GM20000 (cell line): ENCODE measurements at regions not wholly inside any gene's neighbourhood (a gene's known extent, or its start where the extent isn't known, plus 50 kb on each side); places are given as distances from the start of the nearest gene placed in this dataset.

Source experiments
- DNase-seq: peaks from one replicate; pipeline ENCODE4 v3.0.0; 2012; ENCODE audit warnings: low spot score
- TF ChIP-seq, protein P1 (sequence below): IDR thresholded peaks from 2 replicates; pipeline ENCODE4 v1.5.1; 2012; ENCODE audit warnings: mild to moderate bottlenecking, control low read depth; ENCODE audit errors: extremely low read depth, missing control alignments

DNA sequence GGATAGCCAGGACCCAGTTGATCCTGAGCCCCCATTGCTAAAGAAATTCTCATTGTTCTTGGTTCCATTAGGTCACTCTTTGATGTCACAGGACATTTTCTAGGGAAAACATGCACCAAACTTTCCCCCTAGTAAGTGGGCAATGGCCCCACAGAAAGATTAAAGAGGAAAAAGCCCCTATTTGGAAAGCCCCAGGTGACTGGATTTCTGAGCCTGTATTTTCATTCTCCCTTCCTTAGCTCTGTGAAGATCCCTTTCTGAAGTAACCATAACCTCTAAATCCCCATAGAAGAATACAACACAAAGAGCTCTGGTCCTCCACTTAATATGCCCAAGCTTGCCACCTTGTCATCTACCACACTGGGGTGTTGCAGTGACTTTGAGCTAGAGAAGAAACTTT is 232.3 kb upstream of the FGGY start:
- TF ChIP-seq, protein P1, sequence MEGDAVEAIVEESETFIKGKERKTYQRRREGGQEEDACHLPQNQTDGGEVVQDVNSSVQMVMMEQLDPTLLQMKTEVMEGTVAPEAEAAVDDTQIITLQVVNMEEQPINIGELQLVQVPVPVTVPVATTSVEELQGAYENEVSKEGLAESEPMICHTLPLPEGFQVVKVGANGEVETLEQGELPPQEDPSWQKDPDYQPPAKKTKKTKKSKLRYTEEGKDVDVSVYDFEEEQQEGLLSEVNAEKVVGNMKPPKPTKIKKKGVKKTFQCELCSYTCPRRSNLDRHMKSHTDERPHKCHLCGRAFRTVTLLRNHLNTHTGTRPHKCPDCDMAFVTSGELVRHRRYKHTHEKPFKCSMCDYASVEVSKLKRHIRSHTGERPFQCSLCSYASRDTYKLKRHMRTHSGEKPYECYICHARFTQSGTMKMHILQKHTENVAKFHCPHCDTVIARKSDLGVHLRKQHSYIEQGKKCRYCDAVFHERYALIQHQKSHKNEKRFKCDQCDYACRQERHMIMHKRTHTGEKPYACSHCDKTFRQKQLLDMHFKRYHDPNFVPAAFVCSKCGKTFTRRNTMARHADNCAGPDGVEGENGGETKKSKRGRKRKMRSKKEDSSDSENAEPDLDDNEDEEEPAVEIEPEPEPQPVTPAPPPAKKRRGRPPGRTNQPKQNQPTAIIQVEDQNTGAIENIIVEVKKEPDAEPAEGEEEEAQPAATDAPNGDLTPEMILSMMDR: no peak
- no peak for DNase-seq

DNA sequence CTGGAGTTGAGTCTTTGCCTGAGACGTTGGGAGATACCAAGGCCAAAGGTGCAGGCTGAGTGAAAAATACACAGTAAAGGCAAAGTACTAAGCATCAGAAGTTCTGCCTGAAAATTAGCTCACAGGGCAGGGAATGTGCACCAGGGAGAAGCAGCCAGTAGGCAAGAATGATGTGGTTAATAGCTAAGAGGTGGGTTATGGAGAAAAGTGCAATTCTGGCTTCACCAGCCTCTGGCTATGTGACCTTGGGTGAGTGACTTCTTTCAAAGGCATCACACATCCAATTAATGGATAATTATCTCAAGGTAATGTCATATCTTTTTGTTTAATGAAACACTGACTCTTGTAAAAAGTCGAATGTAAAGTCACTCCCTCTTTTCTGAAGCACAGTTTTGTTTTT is 230.7 kb upstream of the FGGY start:
- DNase-seq: no peak
- TF ChIP-seq, protein P1: no peak

DNA sequence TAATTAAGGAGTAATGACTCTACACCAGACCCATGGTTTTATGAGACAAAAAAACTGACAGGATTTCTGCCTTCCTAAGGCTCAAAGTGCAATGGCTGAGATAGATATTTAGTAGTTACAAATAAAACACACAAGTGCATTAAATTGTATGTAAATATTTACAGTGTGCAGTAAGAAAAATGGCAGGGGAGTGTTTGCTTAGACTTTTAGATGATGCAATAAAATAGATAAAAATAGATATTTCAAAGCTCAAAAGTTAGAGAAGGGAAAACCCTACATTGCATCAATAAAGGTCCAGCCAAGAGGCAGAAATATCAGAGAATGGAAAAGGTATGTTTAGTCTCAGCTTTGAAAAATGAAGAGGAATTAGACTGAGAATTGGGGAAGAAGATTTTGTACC is 226.3 kb upstream of the FGGY start:
- DNase-seq: no peak
- TF ChIP-seq, protein P1: no peak

DNA sequence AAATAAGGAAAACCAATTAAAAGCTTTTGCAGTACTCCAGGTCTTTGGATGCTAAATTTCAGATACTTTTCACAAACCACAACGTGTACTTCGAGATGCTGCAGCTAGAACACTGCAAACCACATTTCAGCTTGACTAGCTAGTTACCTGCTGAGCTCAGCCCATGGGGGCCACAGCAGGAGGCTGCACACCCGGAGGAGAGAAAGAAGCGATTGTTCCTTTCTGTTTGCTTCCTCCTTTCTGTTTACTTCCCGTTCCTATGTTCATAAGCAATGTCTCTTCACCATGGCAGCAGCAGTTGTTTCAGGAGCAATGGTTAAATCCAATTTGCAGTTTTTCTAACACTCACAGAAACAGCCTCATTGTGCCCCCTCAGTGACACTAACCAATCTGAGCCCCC is 225.6 kb upstream of the FGGY start:
- no peak for DNase-seq
- TF ChIP-seq, protein P1: no peak

DNA sequence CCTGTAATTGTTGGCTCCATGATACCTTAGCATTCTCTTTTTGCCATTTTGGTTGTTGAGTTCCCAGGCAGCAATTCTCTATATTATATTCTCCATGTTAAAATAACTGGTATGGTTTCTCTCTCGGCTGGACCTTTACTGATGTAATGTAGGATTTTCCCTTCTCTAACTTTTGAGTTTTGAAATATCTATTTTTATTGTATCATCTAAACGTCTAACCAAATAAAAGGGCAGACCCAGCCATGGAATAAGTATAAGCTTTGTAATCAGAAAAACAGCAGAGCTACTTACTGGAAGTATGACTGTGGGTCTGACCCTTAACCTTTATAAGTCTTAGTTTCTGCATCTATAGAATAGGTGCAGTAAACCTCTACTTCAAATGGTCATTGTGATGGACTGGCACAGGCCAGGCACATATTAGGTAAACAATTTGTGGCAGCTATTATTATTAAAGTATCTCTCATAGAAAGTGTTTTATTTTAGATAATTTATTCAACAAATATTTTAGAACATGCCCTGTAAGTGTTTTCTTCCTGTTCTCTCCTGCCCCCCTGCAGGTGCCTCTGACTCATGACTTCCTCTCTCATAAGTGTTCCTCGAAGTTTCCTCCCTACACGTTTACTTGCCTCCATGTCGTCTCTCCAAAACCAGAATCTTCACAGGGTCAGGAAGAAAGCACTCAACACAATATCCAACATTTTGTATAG is 224.9 kb upstream of the FGGY start:
- peak; percentile 18 for DNase-seq
- TF ChIP-seq, protein P1: no peak

DNA sequence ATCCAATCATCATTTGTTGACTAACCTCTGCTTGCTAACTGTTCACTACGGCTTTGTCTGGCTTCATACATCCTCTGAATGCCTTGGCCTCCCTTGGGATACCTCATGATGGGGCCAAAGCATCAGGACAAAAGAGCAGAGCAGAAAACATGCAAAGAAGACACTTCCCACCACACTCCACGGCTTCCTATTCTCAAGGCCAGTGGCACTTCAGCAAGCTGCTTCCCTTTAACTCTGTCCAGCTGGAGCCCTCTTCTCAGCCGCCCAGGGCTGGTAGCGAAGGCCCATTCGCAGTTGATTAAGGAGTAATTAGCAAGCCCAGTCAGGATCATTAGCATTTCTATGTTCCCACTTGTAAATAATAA is 224.3 kb upstream of the FGGY start:
- no peak for DNase-seq
- TF ChIP-seq, protein P1: no peak

DNA sequence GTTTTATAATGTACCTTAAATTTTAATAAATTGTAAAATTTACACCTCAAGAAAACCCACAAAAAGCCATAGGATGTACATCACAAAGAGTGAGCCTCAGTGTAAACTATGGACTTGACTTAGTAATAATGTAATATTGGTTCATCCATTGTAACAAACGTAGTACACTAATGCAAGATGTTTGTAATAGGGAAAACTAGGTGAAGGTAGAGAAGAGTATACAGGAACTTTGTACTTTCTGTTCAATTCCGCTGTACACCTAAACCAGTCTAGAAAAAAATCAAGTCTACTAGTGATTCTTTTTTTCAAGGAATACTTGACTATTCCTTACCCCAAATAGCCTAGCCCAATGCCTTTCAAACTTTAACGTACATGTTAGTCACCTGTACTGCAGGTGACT is 222.3 kb upstream of the FGGY start:
- TF ChIP-seq, protein P1: no peak
- DNase-seq: no peak
